Prostate gland (tissue), 2 donors: ENCODE measurements at regions not wholly inside any gene's neighbourhood (a gene's known extent, or its start where the extent isn't known, plus 50 kb on each side); places are given as distances from the start of the nearest gene placed in this dataset.

Experiments
- POLR2A ChIP-seq: fragments of 450-650 bp; IDR thresholded peaks from one replicate; pipeline ENCODE4 v1.6.1; 2016; ENCODE audit warnings: antibody characterized with exemption, mild to moderate bottlenecking
- TF ChIP-seq, protein P1 (sequence below), 4 experiments: fragments of 200-600 bp in 2 of 4; fragments of 450-650 bp in 2 of 4; sonication (generic) in 2 of 4; IDR thresholded peaks; 1 replicate in 3 of 4; 2 replicates in 1 of 4; pipeline ENCODE4 v1.5.1; 2016 to 2019; ENCODE audit warnings: antibody characterized with exemption in 4 of 4, mild to moderate bottlenecking in 2 of 4, moderate library complexity in 2 of 4

DNA sequence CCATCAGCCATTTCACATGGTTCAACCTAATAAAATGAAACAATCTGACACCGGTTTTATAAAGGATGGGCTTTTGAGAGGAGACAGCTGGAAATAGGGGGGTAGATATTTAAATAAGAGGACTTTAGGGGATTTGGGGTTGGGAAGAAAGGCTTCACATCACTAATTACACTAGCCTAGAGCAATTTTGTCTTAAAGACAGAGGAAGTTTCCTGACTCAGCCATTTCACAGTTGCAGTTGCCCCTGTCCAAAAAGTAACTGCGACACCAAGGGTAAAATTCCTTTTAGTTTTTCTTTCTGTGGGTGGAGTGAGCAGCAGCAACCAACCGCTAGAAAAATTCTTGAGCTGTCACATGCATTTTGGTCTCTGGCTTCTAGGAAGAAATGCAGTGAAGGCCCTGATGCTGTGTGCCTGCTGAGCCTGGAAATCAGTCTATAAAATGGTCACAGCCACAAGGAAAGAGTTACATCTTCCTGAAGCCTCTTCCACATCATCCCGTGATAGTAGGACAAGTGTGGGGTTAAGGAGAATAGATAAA, 233.6 kb downstream of the ZNF674 start:
- TF ChIP-seq, protein P1, sequence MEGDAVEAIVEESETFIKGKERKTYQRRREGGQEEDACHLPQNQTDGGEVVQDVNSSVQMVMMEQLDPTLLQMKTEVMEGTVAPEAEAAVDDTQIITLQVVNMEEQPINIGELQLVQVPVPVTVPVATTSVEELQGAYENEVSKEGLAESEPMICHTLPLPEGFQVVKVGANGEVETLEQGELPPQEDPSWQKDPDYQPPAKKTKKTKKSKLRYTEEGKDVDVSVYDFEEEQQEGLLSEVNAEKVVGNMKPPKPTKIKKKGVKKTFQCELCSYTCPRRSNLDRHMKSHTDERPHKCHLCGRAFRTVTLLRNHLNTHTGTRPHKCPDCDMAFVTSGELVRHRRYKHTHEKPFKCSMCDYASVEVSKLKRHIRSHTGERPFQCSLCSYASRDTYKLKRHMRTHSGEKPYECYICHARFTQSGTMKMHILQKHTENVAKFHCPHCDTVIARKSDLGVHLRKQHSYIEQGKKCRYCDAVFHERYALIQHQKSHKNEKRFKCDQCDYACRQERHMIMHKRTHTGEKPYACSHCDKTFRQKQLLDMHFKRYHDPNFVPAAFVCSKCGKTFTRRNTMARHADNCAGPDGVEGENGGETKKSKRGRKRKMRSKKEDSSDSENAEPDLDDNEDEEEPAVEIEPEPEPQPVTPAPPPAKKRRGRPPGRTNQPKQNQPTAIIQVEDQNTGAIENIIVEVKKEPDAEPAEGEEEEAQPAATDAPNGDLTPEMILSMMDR (IDR thresholded peaks at IDR 0.05): no peak
- no peak for TF ChIP-seq POLR2A
